ENCODE measurements at regions not wholly inside any gene's neighbourhood (a gene's known extent, or its start where the extent isn't known, plus 50 kb on each side); places are given as distances from the start of the nearest gene placed in this dataset.

GRCh38 chr4:177103619-177104018 lies 206.1 kb upstream of the NEIL3 start:
- TF ChIP-seq POLR2A (IDR thresholded peaks at IDR 0.05) (no peak), POLR2AphosphoS5 (IDR thresholded peaks at IDR 0.05) (no peak), EP300 (IDR thresholded peaks at IDR 0.05) (no peak)
- TF ChIP-seq, protein P1, sequence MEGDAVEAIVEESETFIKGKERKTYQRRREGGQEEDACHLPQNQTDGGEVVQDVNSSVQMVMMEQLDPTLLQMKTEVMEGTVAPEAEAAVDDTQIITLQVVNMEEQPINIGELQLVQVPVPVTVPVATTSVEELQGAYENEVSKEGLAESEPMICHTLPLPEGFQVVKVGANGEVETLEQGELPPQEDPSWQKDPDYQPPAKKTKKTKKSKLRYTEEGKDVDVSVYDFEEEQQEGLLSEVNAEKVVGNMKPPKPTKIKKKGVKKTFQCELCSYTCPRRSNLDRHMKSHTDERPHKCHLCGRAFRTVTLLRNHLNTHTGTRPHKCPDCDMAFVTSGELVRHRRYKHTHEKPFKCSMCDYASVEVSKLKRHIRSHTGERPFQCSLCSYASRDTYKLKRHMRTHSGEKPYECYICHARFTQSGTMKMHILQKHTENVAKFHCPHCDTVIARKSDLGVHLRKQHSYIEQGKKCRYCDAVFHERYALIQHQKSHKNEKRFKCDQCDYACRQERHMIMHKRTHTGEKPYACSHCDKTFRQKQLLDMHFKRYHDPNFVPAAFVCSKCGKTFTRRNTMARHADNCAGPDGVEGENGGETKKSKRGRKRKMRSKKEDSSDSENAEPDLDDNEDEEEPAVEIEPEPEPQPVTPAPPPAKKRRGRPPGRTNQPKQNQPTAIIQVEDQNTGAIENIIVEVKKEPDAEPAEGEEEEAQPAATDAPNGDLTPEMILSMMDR (IDR thresholded peaks at IDR 0.05): no peak
